Tibial artery (tissue), 4 donors: ENCODE measurements at regions not wholly inside any gene's neighbourhood (a gene's known extent, or its start where the extent isn't known, plus 50 kb on each side); places are given as distances from the start of the nearest gene placed in this dataset.

ENCODE experiments used
- DNase-seq, 2 donors: peaks; one replicate each; pipeline ENCODE4 v3.0.0-alpha.2; 2019
- H3K27ac ChIP-seq, 2 donors: fragments of 200-600 bp; sonication (generic) in 1 of 2; 1 replicate in 1 of 2; 2 replicates in 1 of 2; pipeline ENCODE4 v1.5.1; 2018 to 2019; ENCODE audit warnings: mild to moderate bottlenecking in 1 of 2
- H3K27me3 ChIP-seq, 2 donors: fragments of 200-600 bp; sonication (generic) in 1 of 2; one replicate each; pipeline versions ENCODE4 v1.5.1 to v1.6.0; 2016 to 2019
- H3K36me3 ChIP-seq, 3 donors: fragments of 200-600 bp; sonication (generic) in 2 of 3; one replicate each; pipeline ENCODE4 v1.5.1; 2016 to 2019; ENCODE audit warnings: mild to moderate bottlenecking in 2 of 3
- H3K4me1 ChIP-seq, 4 donors: fragments of 200-600 bp; sonication (generic) in 2 of 4; 1 replicate in 3 of 4; 2 replicates in 1 of 4; pipeline ENCODE4 v1.5.1; 2016 to 2019
- H3K4me3 ChIP-seq, 2 donors: fragments of 200-600 bp; sonication (generic) in 1 of 2; 1 replicate in 1 of 2; 2 replicates in 1 of 2; pipeline ENCODE4 v1.5.1; 2018 to 2019; ENCODE audit warnings: mild to moderate bottlenecking in 2 of 2
- H3K9me3 ChIP-seq, 3 donors: fragments of 200-600 bp; sonication (generic) in 1 of 3; one replicate each; pipeline ENCODE4 v1.5.1; 2016 to 2019
- CTCF ChIP-seq, 2 experiments: fragments of 200-600 bp in 1 of 2; fragments of 450-650 bp in 1 of 2; IDR thresholded peaks; one replicate each; pipeline ENCODE4 v1.5.1; 2017 to 2019; ENCODE audit warnings: antibody characterized with exemption in 2 of 2, mild to moderate bottlenecking in 1 of 2, moderate library complexity in 1 of 2
- intact Hi-C: fragments of 100-400 bp; cut with DNase I; formaldehyde crosslinking; loops from one replicate; pipeline ENCODE4 v1.15.0; 2023; ENCODE audit warnings: low total_unique reads

DNA sequence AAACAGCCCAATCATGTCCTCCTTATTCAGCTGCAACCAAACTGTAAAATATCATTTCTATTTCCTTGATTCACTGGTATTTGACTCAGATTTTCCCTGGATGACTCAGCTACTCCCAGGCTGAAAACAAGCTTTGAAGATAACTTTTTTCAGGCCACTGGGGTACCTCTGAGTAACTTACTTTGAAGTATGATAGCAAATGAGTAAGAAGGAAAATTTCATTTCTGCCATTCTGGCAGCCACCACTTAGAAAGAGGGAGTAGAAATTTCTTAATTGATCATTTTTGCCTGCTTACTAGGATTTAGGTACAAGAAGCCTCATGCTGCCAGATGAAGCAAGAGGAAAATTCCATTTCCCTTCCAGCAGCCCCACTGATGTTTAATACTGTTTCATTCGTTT lies 247.4 kb downstream of the PRELID2 start:
- intact Hi-C loops, result no loop called here
- H3K4me1 ChIP-seq, result peaks cover 0 to 13% (median 0%) of the 10 kb centered on the region in 4 donors
- H3K4me3 ChIP-seq, result no peak overlapping the region
- H3K27me3 ChIP-seq, result no peaks in the 10 kb centered on the region
- no peak for TF ChIP-seq CTCF (IDR thresholded peaks at IDR 0.05)
- DNase-seq, result no peak
- H3K9me3 ChIP-seq, result peaks cover 0 to 9% (median 0%) of the 10 kb centered on the region in 3 donors
- no peaks in the 10 kb centered on the region for H3K36me3 ChIP-seq
- no peak overlapping the region for H3K27ac ChIP-seq

DNA sequence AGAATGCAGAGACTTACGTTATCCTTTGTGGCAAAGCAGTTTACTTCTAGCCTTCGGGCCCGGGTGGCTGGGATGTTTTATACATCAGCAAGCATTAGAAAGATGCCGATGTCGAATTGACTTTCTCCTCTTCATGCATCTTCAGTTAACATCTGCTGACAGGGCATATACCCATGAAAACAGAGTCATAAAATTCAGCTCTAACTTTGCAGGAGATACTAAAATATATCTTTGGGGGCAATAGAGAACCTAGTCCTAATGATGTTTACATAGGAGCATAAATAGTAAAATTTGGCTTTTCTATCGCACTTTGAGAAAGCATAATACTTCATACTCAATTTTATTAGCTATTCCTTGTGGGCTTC lies 247.9 kb downstream of the PRELID2 start:
- Histone ChIP-seq H3K27me3 (no peaks in the 10 kb centered on the region), H3K27ac (no peak overlapping the region), H3K4me3 (no peak overlapping the region), H3K36me3 (no peaks in the 10 kb centered on the region), H3K9me3 (peaks cover 0 to 9% (median 0%) of the 10 kb centered on the region in 3 donors), H3K4me1 (peaks cover 0 to 13% (median 0%) of the 10 kb centered on the region in 4 donors)
- no peak for DNase-seq
- intact Hi-C loops, result no loop called here
- TF ChIP-seq CTCF (IDR thresholded peaks at IDR 0.05), result no peak

- Histone ChIP-seq H3K36me3 (no peaks in the 10 kb centered on the region), H3K4me1 (peaks cover 0 to 13% (median 0%) of the 10 kb centered on the region in 4 donors), H3K4me3 (no peak overlapping the region), H3K9me3 (peaks cover 0 to 9% (median 0%) of the 10 kb centered on the region in 3 donors), H3K27ac (no peak overlapping the region), H3K27me3 (no peaks in the 10 kb centered on the region)
- intact Hi-C loops, result no loop called here
- no peak for TF ChIP-seq CTCF (IDR thresholded peaks at IDR 0.05)
- no peak for DNase-seq
Observed at GRCh38 chr5:145586661-145587307, 248.4 kb downstream of the PRELID2 start.

GRCh38 chr5:145585443-145586148 lies 249.5 kb downstream of the PRELID2 start:
- intact Hi-C loops, result no loop called here
- H3K27me3 ChIP-seq, result no peaks in the 10 kb centered on the region
- H3K9me3 ChIP-seq, result peaks cover 0 to 9% (median 0%) of the 10 kb centered on the region in 3 donors
- no peak for TF ChIP-seq CTCF (IDR thresholded peaks at IDR 0.05)
- DNase-seq, result no peak
- peaks cover 0 to 13% (median 0%) of the 10 kb centered on the region in 4 donors for H3K4me1 ChIP-seq
- no peak overlapping the region for H3K4me3 ChIP-seq
- H3K27ac ChIP-seq, result no peak overlapping the region
- no peaks in the 10 kb centered on the region for H3K36me3 ChIP-seq

- H3K4me1 ChIP-seq, result no peaks in the 10 kb centered on the region
- DNase-seq, result no peak
- H3K27ac ChIP-seq, result no peak overlapping the region
- H3K4me3 ChIP-seq, result no peak overlapping the region
- intact Hi-C loops, result no loop called here
- H3K9me3 ChIP-seq, result peaks cover 0 to 23% (median 0%) of the 10 kb centered on the region in 3 donors
- no peaks in the 10 kb centered on the region for H3K36me3 ChIP-seq
- TF ChIP-seq CTCF (IDR thresholded peaks at IDR 0.05), result no peak
- no peaks in the 10 kb centered on the region for H3K27me3 ChIP-seq
Observed at GRCh38 chr5:145579301-145579700, 255.8 kb downstream of the PRELID2 start.
